Right atrium auricular region (tissue), 2 donors: ENCODE measurements at regions not wholly inside any gene's neighbourhood (a gene's known extent, or its start where the extent isn't known, plus 50 kb on each side); places are given as distances from the start of the nearest gene placed in this dataset.

Source experiments
- DNase-seq: peaks from one replicate; pipeline ENCODE4 v3.0.0-alpha.2; 2019; ENCODE audit warnings: low spot score
- H3K27ac ChIP-seq, 2 donors: fragments of 200-600 bp; sonication (generic); 1 replicate in 1 of 2; 2 replicates in 1 of 2; pipeline ENCODE4 v1.5.1; 2016 to 2019
- H3K27me3 ChIP-seq, 2 donors: fragments of 200-600 bp; sonication (generic); one replicate each; pipeline versions ENCODE4 v1.5.1 to v1.6.0; 2017 to 2019
- H3K36me3 ChIP-seq: fragments of 200-600 bp; sonication (generic); one replicate; pipeline ENCODE4 v1.5.1; 2016
- H3K4me1 ChIP-seq, 2 donors: fragments of 200-600 bp; sonication (generic); one replicate each; pipeline versions ENCODE4 v1.5.1 to v1.6.0; 2017 to 2019
- H3K4me3 ChIP-seq, 2 donors: fragments of 200-600 bp; sonication (generic); 1 replicate in 1 of 2; 2 replicates in 1 of 2; pipeline ENCODE4 v1.5.1; 2017 to 2019; ENCODE audit warnings: mild to moderate bottlenecking in 1 of 2, moderate library complexity in 1 of 2
- H3K9me3 ChIP-seq, 2 donors: fragments of 200-600 bp; sonication (generic); one replicate each; pipeline ENCODE4 v1.5.1; 2019
- TF ChIP-seq, protein P1 (sequence below), 2 donors: fragments of 200-600 bp; sonication (generic); IDR thresholded peaks; one replicate each; pipeline ENCODE4 v1.5.1; 2019; ENCODE audit warnings: antibody characterized with exemption in 2 of 2

DNA sequence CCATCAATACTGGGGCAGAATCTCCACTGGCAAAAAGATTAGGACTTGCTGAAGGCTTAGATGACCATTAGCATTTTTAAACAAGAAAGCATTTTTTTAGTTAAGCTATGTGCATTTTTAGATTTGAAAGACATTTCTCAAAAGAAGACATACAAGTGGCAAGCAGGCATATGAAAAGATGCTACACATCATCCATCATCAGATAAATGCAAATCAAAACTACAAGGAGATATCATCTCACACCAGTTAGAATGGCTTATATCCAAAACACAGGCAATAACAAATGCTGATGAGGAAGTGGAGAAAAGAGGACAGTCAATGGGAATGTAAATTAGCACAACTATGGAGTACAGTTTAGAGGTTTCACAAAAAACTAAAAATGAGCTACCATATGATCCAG is 195.6 kb upstream of the TNC start:
- no peak overlapping the region for H3K4me3 ChIP-seq
- TF ChIP-seq, protein P1, sequence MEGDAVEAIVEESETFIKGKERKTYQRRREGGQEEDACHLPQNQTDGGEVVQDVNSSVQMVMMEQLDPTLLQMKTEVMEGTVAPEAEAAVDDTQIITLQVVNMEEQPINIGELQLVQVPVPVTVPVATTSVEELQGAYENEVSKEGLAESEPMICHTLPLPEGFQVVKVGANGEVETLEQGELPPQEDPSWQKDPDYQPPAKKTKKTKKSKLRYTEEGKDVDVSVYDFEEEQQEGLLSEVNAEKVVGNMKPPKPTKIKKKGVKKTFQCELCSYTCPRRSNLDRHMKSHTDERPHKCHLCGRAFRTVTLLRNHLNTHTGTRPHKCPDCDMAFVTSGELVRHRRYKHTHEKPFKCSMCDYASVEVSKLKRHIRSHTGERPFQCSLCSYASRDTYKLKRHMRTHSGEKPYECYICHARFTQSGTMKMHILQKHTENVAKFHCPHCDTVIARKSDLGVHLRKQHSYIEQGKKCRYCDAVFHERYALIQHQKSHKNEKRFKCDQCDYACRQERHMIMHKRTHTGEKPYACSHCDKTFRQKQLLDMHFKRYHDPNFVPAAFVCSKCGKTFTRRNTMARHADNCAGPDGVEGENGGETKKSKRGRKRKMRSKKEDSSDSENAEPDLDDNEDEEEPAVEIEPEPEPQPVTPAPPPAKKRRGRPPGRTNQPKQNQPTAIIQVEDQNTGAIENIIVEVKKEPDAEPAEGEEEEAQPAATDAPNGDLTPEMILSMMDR (IDR thresholded peaks at IDR 0.05): no peak
- H3K27me3 ChIP-seq: no peaks in the 10 kb centered on the region
- no peaks in the 10 kb centered on the region for H3K9me3 ChIP-seq
- H3K4me1 ChIP-seq: no peaks in the 10 kb centered on the region
- no peak overlapping the region for H3K27ac ChIP-seq
- no peak for DNase-seq
- H3K36me3 ChIP-seq: no peaks in the 10 kb centered on the region

DNA sequence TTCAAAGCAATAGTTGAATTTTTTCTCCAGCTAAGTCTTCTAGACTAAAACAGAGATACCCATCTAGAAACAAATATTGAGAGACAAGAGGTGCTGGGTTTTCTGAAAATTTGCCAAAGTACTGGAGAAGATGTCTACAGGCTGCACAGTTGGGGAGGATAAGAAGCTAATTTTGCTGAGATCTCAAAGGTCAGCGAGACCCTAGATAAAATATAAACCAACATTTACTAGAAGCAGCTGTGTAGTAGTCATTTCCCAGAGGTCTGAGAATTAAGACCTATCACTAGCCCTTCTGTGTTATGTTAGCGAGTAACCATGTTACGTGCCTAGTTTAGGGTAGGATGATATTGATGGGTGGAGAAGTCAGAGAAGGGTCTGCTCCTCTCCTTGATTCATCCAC is 208.5 kb upstream of the TNC start:
- TF ChIP-seq, protein P1 (IDR thresholded peaks at IDR 0.05): no peak
- Histone ChIP-seq H3K4me1 (peaks cover 0 to 12% of the 10 kb centered on the region in 2 donors), H3K27me3 (no peaks in the 10 kb centered on the region), H3K27ac (no peak overlapping the region), H3K36me3 (no peaks in the 10 kb centered on the region), H3K4me3 (no peak overlapping the region), H3K9me3 (no peaks in the 10 kb centered on the region)
- DNase-seq: no peak

DNA sequence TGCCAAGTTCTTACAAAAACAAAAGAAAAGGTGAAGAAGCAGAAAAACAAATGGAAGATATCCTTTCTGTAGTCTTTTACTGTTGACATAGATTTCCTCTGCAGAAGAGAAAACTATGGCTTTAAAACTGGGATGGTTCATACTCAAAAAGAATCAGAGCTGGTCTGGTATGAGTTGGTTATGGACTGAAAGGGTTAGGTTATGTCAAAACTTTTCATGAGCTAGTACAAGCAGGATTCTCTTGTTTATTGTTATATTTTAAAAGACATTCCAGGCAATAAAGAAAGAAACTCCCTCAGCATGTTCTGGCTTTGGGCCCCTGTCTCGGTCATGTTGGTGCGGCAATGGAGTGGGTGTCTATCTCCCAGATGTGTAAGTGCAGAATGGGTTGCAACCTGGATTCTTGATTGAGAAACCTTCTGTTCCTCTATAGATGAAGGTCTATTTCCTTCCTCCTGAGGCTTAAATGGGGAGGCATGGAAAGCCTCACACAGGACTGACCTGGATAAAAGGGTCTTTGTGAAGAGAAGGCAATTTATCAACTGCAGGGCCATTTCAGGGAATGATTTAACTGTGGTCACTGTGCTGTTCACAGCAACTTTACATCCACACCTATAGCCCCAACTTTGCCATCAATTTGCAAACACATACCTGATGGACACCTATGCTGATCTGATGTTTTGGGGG is 209.6 kb upstream of the TNC start:
- no peak for DNase-seq
- Histone ChIP-seq H3K27me3 (no peaks in the 10 kb centered on the region), H3K4me3 (no peak overlapping the region), H3K4me1 (peaks cover 0 to 12% of the 10 kb centered on the region in 2 donors), H3K27ac (no peak overlapping the region), H3K36me3 (no peaks in the 10 kb centered on the region), H3K9me3 (no peaks in the 10 kb centered on the region)
- TF ChIP-seq, protein P1 (IDR thresholded peaks at IDR 0.05): no peak

- Histone ChIP-seq H3K27ac (no peak overlapping the region), H3K36me3 (no peaks in the 10 kb centered on the region), H3K4me1 (peaks cover 0 to 12% of the 10 kb centered on the region in 2 donors), H3K27me3 (no peaks in the 10 kb centered on the region), H3K9me3 (no peaks in the 10 kb centered on the region), H3K4me3 (no peak overlapping the region)
- no peak for DNase-seq
- TF ChIP-seq, protein P1 (IDR thresholded peaks at IDR 0.05): no peak
Observed at GRCh38 chr9:115328228-115328627, 210.3 kb upstream of the TNC start.

GRCh38 chr9:115328677-115329076 is 210.7 kb upstream of the TNC start:
- H3K36me3 ChIP-seq: no peaks in the 10 kb centered on the region
- no peak for DNase-seq
- TF ChIP-seq, protein P1 (IDR thresholded peaks at IDR 0.05): no peak
- no peak overlapping the region for H3K27ac ChIP-seq
- no peaks in the 10 kb centered on the region for H3K27me3 ChIP-seq
- H3K4me1 ChIP-seq: peaks cover 0 to 12% of the 10 kb centered on the region in 2 donors
- no peaks in the 10 kb centered on the region for H3K9me3 ChIP-seq
- H3K4me3 ChIP-seq: no peak overlapping the region
